ENCODE measurements at regions not wholly inside any gene's neighbourhood (a gene's known extent, or its start where the extent isn't known, plus 50 kb on each side); places are given as distances from the start of the nearest gene placed in this dataset.

GRCh38 chr2:16330012-16330411 is 335.6 kb downstream of the CYRIA start:
- DNase-seq, result no peak

DNA sequence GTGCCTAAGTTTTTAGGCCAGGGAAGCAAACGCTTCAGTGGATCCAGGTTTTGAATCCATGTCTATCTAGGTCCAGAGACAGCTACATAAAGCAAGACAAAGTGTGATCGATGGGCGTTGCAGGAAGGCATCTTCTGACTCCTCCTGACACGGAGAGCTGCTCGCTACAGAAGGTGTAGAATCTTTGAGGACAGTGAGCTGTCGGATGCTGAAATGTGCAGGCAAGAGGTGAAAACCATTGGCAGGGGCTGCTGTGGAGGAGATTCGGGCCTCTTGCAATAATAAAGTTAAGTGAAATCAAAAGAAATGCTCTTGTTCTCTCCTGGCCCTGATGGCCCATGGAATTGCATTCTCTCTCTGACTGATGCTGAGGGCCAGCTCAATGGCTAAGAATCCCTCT is 336.2 kb downstream of the CYRIA start:
- no peak for DNase-seq

DNA sequence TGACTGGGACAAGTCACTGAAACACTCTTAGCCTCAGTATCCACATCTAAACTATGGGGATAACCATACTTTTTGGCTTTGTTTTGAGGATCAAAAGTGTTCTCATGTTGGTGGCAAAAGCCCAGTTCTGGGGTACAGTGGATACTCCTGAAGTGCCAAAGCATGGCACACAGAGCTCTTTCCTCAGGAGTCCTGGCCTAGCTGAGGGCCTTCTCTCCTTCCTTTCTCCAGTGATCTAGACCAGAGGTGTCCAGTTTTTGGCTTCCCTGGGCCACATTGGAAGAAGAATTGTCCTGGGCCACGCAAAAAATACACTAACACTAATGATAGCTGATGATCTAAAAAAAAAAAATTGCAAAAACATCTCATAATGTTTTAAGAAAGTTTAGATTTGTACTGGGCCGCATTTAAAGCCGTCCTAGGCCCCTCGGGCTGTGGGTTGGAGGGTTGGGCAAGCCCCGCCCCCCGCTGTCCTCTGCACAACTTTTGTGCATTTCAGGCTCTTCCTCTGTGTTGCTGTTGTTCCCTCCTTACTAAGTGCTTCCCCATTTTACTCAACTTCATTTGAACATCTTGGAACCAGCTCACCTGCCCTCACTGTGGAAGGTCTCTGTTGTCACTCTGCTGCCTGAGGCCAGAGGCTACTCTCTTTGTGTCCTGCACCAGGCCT is 337.0 kb downstream of the CYRIA start:
- no peak for DNase-seq

DNA sequence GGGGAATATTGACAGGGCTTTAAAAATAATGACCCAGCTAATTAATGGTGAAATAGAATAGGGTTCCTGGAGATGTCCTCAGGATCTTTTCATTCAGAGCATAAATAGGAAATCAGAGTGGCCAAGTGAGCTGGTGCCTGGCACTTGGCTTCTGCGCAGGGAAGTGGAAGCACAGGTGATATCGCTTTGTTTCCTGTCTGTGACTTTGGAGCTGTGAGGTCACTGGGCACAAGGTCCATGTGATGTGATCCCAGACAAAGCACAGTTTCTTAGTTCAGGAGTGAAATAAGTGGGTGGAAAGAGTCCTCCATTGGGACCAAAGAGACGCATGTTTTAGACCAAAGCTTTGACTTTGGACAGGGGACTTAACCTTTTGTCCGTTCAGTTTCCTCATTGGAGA is 338.3 kb downstream of the CYRIA start:
- no peak for DNase-seq

- peak; percentile 42 for DNase-seq
These were observed 338.8 kb downstream of the CYRIA start for GRCh38 chr2:16326711-16327300.

DNA sequence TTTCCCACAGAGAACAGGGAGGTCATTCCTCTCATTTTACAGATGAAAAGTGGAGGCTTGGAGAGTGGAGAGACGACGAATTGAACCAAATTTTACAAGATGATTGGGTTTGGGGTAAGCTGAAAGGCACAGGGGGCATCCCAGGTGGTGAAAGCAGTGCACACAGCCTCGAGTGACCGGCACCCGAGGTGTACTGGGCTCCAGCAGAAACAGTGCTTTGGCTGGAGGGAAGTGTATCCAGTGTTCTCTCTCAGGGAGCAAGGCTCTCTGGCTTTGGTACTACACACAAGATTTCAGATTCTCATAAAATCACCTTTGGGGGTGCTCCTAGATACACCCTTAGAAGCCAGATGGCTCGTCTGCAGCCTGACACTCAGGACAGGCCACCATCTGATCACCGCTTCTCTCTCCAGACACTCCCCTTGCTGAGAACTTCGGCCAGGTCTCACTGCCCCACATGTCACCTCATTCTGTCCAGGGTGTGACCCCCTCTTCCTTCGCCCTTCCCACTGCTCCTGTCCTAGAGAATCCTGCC is 339.6 kb downstream of the CYRIA start:
- no peak for DNase-seq

- DNase-seq, result no peak
These were observed 340.3 kb downstream of the CYRIA start for GRCh38 chr2:16325016-16325975.

GRCh38 chr2:16324544-16324937 is 341.1 kb downstream of the CYRIA start:
- DNase-seq, result no peak

DNA sequence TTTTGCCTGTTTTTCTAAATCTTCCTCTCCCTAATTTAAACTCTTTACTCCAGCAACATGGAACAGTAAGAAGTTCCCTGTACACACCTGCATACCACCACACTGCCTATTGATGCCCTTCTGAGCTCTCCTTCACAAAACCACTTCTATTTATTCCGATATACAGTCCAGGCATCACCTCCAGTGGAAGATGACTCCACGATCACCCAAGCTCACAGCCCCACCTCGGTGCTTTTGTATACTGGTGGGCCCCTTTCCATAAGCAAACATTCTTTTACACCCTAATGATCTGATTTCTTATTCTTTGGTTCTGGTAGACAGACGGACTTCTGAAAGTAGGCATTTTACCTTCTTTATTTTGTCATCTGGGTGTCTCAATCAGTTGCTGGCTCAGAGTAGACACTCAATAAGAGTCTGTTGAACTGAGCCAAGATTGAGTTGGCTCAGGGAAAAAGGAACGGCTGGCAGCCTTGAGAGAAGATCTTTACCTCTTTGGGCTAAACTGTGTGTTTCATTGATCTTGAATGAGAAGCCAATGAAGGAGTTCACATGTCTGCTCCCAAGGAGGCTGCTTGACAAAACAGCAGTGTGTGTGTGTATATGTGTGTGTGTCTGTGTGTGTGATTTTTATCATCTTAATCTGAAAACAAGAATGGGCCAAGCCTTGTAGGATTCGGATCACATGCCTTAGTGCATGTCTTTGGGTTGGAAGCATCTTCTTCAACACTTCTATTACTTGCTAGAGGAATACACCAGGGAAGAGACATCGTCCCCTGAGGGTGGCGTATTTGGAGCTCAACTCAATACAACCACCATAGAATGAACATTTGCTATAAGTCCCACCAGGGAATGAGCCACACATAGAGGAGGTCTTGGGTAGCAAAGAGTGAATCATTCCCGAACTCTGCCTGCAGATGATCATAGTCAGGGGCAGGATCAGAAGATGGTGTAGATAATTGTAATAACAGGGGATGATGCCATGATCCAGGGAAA is 341.8 kb downstream of the CYRIA start:
- DNase-seq, result no peak

DNA sequence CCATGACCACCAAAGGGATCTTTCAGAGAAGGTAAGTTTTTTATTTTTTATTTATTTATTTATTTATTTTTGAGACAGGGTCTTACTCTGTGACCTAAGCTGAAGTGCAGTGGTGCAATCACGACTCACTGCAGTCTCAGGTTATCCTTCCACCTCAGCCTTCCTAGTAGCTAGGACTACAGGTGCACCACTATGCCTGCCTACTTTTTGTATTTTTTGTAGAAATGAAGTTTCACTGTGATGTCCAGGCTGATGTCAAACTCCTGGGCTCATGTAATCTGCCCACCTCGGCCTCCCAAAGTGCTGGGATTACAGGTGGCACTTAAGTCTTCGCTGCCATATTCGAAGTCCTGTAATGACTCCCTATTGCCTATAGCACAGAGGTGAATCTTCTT is 342.5 kb downstream of the CYRIA start:
- DNase-seq, result no peak

- no peak for DNase-seq
These were observed 343.1 kb downstream of the CYRIA start for GRCh38 chr2:16322308-16323125.

GRCh38 chr2:16321872-16322271 is 343.8 kb downstream of the CYRIA start:
- no peak for DNase-seq

DNA sequence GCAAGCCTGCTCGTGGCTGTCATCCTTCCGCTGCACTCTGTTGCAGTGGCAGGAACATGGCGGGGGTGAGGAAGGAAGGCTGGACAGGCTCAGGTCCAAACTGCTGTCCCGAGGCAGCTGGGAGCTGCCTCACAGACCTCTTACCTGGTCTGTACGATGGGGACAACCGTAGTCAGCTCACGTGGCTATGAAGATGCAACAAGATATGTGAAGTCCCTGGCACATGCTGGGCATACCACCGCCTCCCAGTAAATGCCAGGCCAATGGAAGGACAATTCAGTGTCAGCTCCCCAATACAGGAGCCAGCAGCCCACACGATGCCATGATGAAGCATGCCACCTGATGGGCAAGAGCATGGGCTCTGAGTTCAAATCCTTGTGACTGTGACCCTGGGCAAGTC is 344.4 kb downstream of the CYRIA start:
- DNase-seq, result no peak

DNA sequence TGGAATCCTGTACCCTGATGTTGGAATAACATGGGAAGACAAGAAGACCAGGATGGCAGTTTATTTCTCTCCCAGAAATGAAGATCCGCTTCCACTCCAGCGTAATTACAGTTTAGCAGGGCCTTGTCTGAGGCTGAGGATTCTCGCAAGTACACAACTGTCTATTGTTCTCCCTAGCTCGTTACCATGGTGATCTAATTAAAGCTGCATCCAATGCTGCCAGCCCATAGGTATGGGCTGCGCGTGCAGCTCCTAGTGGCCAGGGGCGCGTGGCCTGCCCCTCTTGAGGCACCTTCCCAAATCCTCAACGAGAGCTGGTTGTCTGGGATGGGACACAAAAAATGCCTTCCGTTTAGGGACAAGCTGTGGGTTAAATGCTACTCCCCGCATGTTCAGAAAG is 344.9 kb downstream of the CYRIA start:
- no peak for DNase-seq

DNA sequence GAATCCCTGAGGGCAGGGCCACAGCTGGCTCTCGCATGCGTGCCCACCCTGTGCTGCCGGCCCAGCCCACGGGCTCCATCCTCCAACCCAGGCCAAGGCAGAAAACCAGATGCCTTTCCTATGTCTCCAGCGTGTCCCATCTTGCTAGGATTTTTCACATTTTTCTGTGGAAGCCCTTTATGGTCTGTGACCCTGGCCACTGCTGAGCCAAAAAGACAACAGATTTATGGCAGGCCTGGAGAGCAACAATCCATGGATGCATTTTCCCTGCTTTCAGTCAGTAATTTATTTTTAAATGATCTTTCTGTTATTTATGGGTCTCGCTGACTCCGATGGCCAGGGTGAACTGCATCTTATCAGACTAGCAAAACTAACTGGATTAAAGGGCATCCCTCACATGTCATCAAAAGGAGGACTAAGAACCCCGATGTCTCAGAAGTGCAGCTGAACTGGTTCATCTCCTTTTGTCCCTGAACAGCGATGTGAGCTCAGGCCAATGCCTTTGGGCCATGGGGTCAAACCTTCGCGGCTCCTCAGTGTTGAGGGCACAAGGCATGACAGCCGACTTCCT is 346.0 kb downstream of the CYRIA start:
- DNase-seq, result no peak

DNA sequence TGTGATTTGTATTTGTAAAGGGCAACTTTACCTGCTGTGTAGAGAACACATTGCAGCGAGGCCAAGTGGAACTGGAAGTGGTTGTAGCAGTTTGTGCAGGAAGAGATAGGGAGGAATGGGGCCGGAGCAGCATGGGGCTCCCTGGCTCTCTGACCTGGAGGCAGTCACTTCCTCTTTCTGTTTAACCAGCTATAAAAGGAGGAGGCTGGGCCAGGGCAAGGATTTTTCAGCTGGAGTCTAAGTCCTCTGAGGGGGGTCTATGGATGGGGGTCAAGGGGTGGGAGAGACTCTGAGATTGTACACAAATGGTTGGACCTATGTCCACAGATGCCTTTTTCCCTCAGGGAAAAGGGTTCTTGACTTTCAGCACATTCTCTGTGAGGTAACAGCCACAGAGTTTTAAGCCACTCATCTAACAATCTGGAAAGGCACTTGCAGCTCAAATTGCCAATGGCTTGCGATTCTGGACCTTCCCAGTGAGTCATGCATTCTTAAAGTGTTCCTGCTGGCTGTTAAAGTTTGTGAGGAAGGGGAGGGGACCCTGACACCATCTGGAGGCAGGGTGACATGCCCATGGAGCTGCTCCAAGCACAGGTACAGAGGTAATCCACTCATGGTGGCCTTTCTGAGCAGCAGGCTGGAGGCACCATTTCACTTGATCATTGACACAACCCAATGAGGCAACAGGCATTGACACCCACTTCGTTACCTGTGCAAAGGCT is 347.0 kb downstream of the CYRIA start:
- peak; percentile 72 for DNase-seq

GRCh38 chr2:16318051-16318450 is 347.6 kb downstream of the CYRIA start:
- DNase-seq, result no peak

GRCh38 chr2:16317211-16317830 is 348.3 kb downstream of the CYRIA start:
- no peak for DNase-seq

DNA sequence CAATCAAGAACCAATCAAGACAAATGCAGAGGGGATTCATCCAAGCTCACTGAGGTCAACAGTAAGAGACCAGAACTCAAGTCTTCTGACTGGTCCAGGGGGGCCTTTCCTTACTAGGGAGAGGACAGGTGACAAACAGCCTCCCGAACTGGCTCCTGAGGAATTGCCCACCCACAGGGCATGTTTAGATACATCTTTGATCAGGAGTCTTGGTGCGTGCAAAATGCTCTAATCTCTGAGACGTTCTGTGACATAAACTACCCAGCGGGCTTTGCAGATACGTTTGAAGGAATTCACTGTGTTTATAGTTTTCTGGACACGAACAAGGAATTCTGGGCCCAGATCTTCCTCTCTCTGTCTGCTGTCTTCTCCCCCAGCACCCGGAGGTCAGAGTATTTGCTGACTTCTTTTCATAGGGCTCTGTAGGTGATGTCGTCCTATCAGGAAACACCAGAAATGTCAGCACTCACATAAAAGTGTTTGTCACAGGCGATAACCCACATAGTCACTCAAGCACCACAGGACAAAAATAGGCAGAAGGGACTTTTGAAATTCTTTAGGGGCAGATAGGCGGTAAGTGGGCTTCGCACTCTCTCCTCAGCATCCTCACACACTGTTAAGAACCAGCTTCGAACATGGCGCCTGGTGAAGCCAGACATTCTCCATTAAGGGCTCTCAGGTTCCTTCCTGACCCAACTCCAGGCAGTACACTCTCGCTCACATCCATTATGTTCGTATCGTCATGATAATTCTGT is 349.0 kb downstream of the CYRIA start:
- DNase-seq, result no peak
